ENCODE measurements at regions not wholly inside any gene's neighbourhood (a gene's known extent, or its start where the extent isn't known, plus 50 kb on each side); places are given as distances from the start of the nearest gene placed in this dataset.
"Not testable (repeated sequence)": the region's sequence is repeated elsewhere in the genome, so short reads cannot be mapped to it uniquely, and the experiment has no call there.

DNA sequence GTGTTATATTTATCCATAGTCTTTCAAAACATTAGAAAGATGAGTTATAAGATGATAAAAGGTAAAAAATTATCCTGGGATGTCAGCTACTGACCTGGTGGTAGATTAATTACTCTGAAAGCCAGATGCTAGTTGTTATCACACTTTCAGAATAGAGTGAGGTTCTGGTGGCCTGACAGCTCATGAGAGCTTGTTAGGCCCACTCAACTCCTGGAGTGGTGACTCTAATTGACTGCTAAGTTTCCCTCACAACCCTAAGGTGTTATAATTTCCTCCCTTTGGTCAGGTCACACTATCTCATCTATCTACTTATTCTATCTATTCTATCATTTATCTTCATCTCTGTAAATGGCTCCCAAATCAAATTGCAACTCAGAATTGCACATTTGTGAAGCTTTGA, 90.1 kb downstream of the ZNF648 start:
- no peak overlapping the region for H3K4me3 ChIP-seq (replicated peaks; ENCODE audit: low read depth, low read length)
- no peak for DNase-seq (ENCODE audit: extremely low read depth, insufficient read length)
- no peaks in the 10 kb centered on the region for H3K27me3 ChIP-seq (replicated peaks; ENCODE audit: control insufficient read depth, insufficient read depth, low read length)
- TF ChIP-seq CTCF (IDR thresholded peaks at IDR 0.05; ENCODE audit: insufficient read depth, low read length, poor library complexity, severe bottlenecking), result no peak
- no peaks in the 10 kb centered on the region for H3K36me3 ChIP-seq (ENCODE audit: control insufficient read depth, insufficient read depth, low read length)

DNA sequence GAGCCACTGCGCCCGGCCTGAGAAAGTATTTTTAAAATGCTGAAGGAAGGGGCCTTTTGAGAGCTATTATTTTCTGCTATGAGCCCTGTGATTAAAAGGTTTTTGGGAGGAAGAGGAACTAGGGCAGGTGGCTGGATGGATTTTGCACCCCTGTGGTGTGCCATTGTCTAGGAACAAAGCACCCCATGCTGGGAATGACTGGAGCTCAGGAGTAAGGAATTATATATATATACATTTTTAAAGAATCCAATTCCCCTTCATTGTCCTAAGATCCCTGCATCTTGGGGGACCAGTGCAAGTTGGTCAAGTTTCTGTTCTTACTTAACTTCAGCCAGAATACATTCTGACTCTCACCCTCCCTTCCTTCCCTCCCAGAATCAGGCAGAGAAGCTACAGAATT, 91.6 kb downstream of the ZNF648 start:
- no peak for DNase-seq (ENCODE audit: extremely low read depth, insufficient read length)
- H3K4me3 ChIP-seq (replicated peaks; ENCODE audit: low read depth, low read length), result no peak overlapping the region
- TF ChIP-seq CTCF (IDR thresholded peaks at IDR 0.05; ENCODE audit: insufficient read depth, low read length, poor library complexity, severe bottlenecking), result no peak

DNA sequence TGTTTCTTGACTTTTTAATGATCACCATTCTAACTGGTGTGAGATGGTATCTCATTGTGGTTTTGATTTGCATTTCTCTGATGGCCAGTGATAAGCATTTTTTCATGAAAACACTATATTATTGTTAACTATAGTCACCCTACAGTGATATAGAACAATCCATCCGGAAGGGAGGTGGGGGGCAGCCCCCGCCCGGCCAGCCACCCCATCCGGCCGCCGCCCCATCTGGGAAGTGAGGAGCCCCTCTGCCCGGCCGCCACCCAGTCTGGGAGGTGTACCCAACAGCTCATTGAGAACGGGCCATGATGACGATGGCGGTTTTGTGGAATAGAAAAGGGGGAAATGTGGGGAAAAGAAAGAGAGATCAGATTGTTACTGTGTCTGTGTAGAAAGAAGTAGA, 106.8 kb downstream of the ZNF648 start:
- H3K36me3 ChIP-seq (ENCODE audit: control insufficient read depth, insufficient read depth, low read length); DNase-seq (ENCODE audit: extremely low read depth, insufficient read length); H3K4me3 ChIP-seq (replicated peaks; ENCODE audit: low read depth, low read length); H3K27me3 ChIP-seq (replicated peaks; ENCODE audit: control insufficient read depth, insufficient read depth, low read length): not testable (repeated sequence)

More for the DNA sequence above, 91.6 kb downstream of the ZNF648 start:
- Histone ChIP-seq H3K27me3 (replicated peaks; ENCODE audit: control insufficient read depth, insufficient read depth, low read length) (no peaks in the 10 kb centered on the region), H3K36me3 (ENCODE audit: control insufficient read depth, insufficient read depth, low read length) (no peaks in the 10 kb centered on the region)

DNA sequence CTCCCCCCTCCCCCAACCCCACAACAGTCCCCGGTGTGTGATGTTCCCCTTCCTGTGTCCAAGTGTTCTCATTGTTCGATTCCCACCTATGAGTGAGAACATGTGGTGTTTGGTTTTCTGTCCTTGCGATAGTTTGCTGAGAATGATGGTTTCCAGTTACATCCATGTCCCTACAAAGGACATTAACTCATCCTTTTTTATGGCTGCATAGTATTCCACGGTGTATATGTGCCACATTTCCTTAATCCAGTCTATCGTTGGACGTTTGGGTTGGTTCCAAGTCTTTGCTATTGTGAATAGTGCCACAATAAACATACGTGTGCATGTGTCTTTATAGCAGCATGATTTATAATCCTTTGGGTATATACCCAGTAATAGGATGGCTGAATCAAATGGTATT, 107.3 kb downstream of the ZNF648 start:
- not testable (repeated sequence) for H3K27me3 ChIP-seq (replicated peaks; ENCODE audit: control insufficient read depth, insufficient read depth, low read length); DNase-seq (ENCODE audit: extremely low read depth, insufficient read length); H3K4me3 ChIP-seq (replicated peaks; ENCODE audit: low read depth, low read length); H3K36me3 ChIP-seq (ENCODE audit: control insufficient read depth, insufficient read depth, low read length)

GRCh38 chr1:181953596-181953995, 107.9 kb downstream of the ZNF648 start:
- no peaks in the 10 kb centered on the region for H3K27me3 ChIP-seq (replicated peaks; ENCODE audit: control insufficient read depth, insufficient read depth, low read length)
- TF ChIP-seq CTCF (IDR thresholded peaks at IDR 0.05; ENCODE audit: insufficient read depth, low read length, poor library complexity, severe bottlenecking), result no peak
- H3K36me3 ChIP-seq (ENCODE audit: control insufficient read depth, insufficient read depth, low read length), result no peaks in the 10 kb centered on the region
- H3K4me3 ChIP-seq (replicated peaks; ENCODE audit: low read depth, low read length), result no peak overlapping the region
- DNase-seq (ENCODE audit: extremely low read depth, insufficient read length), result no peak

DNA sequence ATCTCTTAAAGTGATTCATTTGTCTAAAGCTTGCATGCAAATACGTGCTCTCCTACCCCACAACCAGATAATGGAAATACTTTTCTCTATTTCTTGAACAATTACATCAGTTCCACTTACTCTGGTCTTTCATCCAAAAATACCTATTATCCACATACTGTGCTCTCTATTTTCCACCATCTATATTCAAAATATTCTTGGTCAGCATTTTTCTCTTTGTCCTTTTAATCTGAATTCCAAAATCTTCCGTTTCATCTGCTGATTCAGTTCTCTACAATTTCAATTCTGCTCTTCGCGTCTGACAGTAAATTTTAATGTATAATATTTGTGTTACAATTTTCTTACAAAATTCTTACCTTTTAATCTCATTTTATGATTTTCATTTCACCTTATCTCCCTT, 110.3 kb downstream of the ZNF648 start:
- Histone ChIP-seq H3K4me3 (replicated peaks; ENCODE audit: low read depth, low read length) (no peak overlapping the region), H3K36me3 (ENCODE audit: control insufficient read depth, insufficient read depth, low read length) (no peaks in the 10 kb centered on the region), H3K27me3 (replicated peaks; ENCODE audit: control insufficient read depth, insufficient read depth, low read length) (no peaks in the 10 kb centered on the region)
- no peak for TF ChIP-seq CTCF (IDR thresholded peaks at IDR 0.05; ENCODE audit: insufficient read depth, low read length, poor library complexity, severe bottlenecking)
- no peak for DNase-seq (ENCODE audit: extremely low read depth, insufficient read length)

GRCh38 chr1:181949500-181949899, 112.0 kb downstream of the ZNF648 start:
- H3K36me3 ChIP-seq (ENCODE audit: control insufficient read depth, insufficient read depth, low read length), result no peaks in the 10 kb centered on the region
- H3K4me3 ChIP-seq (replicated peaks; ENCODE audit: low read depth, low read length), result no peak overlapping the region
- no peak for DNase-seq (ENCODE audit: extremely low read depth, insufficient read length)
- TF ChIP-seq CTCF (IDR thresholded peaks at IDR 0.05; ENCODE audit: insufficient read depth, low read length, poor library complexity, severe bottlenecking), result no peak
- H3K27me3 ChIP-seq (replicated peaks; ENCODE audit: control insufficient read depth, insufficient read depth, low read length), result no peaks in the 10 kb centered on the region

Measured in GM06990 (cell line).